HG03066 (cell line): ENCODE measurements at regions not wholly inside any gene's neighbourhood (a gene's known extent, or its start where the extent isn't known, plus 50 kb on each side); places are given as distances from the start of the nearest gene placed in this dataset.

Experiments
- ATAC-seq: cut with Tn5 transposase; IDR thresholded peaks from one replicate; pipeline ENCODE4 v1.9.1; 2021; ENCODE audit warnings: low read depth; ENCODE audit not compliant: unreplicated experiment

DNA sequence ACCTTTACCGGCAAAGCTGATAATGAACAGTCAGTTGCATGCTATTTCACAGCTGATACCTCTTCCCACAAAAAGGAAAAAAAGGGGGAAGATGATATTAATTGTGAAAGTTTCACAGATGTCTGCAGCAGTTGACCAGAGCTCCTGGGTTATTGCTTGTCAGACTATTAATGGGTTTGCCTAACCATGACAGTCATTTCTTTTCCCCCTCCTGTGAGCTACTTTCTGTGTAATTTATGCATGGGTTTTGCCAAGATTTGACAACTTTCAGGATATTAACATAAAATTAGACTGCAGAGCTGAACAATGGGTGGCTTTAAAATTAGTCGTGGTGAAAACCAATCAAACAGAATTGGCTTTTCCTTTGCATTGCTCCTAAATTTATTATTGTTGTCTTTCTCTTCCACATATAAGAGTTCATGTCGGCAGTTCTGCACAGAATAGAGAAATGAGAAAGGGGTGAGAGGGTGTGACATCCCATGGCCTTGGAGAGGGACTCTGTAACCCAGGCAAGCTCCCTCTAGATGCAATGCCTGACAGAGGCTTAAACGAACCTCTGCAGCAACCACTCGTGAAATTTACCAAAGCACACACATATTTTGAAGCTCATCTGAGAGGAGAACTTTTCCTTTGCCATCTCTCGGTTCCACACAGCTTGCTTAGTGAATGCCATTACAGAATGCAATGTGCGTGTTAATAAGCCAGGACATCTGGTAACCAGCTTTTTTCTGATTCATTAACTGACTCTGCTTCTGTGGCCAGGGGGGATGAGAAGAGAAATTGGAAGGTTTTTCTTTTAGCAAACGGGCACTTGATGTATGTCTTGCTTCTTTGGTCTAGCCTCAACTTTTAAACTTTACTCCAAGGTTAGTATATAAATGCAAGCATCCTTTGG is 82.2 kb upstream of the ITGA4 start:
- peak; percentile 69 for ATAC-seq

DNA sequence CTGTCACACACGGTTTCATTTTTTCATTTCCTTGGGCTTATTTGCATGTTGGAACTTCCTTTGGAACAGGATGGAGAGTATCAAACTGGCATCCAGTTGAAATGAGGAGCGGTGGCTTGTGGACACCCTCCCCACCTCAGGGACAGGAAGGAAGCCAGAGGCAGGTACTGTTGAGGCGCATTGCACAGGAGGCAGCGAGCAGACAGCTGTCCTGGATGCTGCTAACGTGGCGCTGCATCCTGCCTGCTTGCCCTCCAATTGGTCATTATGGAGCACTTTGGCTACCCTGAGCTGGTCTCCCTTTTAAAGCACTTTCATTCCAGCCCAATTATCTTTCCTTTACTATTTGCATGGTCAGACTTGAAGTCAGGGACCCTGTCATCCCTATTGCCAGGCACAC is 80.7 kb upstream of the ITGA4 start:
- no peak for ATAC-seq

DNA sequence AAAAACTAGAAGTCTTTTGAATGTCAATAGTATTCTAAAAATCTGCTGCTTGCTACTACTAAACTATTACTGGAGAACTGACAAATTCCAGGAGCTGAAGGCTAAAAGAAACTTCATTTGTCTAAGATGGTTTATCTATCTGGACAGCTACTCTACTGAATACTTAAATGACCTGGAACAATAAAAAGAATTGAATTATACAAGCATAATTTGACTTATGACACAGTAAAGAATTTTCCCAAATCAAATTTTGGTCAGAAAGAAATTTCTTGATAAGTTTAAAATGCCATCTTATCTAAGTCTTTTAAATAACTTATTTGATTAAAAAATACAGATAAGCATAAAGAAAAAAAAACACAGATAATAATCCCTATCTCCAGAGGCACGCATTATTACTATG is 80.2 kb upstream of the ITGA4 start:
- ATAC-seq = no peak

- no peak for ATAC-seq
Observed at GRCh38 chr2:181378491-181378890, 78.7 kb upstream of the ITGA4 start.

DNA sequence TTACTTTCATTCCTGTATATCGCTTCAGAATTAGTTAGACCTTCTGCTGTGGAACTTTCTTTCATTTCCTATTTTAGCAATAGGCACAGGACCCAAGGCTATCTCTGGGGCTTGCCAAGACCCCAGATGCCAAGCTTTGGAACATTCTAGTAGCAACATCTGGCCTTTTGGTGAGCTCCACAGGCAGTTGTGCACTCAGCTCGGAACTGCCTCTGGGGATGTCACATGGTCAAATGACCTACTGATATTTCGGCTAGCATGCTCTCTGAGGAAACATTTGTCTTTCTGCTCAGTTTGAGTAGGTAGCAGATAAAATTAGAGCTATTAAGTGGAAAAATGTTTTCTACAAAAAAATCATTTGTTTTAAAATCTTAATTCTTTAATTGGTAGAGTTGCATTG is 76.6 kb upstream of the ITGA4 start:
- no peak for ATAC-seq

GRCh38 chr2:181384923-181385322 is 72.3 kb upstream of the ITGA4 start:
- no peak for ATAC-seq

GRCh38 chr2:181389524-181389923 is 67.7 kb upstream of the ITGA4 start:
- ATAC-seq = no peak

GRCh38 chr2:181393472-181393871 is 63.7 kb upstream of the ITGA4 start:
- ATAC-seq = no peak

GRCh38 chr2:181394741-181395437 is 62.3 kb upstream of the ITGA4 start:
- no peak for ATAC-seq

DNA sequence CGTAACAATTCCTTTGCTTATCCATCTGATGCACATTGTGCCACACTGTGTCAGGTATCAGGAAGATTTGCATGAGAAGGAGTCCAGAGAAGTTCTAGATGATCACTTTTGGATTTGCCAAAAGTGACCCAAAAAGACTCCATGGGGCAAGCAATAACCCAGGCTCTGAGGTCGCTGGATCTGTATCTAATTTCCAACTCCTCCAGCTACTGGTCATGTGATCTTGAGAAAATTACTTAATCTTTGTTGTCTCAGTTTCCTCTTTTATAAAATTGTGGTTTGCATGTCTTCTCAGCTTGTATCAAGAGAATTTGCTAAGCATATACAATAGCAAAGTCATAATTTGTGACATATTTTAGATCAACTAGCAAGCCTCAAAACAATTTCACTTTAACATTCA is 61.3 kb upstream of the ITGA4 start:
- ATAC-seq = no peak

GRCh38 chr2:181396256-181397123 is 60.7 kb upstream of the ITGA4 start:
- no peak for ATAC-seq

DNA sequence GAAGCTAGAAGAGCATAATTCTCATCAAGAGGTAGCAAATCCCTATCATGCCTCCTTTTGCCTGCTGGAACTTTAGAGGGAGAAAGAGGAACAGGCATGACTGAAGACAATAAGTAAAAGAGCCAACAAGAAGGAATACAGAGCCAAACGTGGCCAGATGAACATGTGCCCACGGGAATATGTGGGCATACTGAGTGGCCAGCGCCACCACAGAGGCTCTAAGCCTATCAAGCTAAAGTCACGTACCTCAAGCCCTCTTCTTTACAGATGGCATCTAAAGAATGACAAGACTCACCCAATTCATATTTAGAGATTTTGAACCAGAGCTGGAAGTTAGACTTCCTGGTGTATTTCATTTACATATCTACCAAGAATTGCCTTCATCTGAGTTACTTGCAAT is 59.9 kb upstream of the ITGA4 start:
- ATAC-seq = no peak

- ATAC-seq = no peak
Observed at GRCh38 chr2:181398000-181398399, 59.2 kb upstream of the ITGA4 start.

DNA sequence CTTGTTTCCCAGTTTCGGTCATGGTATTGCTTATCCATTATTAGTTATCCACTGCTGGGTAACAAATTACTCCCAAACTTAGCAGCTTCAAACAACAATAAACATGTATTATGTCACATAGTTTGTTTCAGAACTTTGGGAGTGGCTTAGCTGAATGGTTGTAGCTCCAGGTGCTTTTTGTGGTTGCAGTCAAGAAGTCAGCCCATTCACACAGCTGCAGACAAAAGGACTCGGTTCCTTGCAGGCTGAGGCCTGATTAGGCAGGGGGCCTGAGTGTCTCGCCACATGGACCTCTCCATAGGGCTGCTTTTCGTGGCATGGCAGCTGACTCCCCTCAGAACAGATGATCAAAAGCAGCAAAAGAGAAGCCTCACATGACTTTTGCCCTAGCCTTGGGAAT is 58.2 kb upstream of the ITGA4 start:
- no peak for ATAC-seq

GRCh38 chr2:181404472-181404871 is 52.7 kb upstream of the ITGA4 start:
- no peak for ATAC-seq

- ATAC-seq = no peak
Observed at GRCh38 chr2:181407171-181407570, 50.0 kb upstream of the ITGA4 start.
